VCaP (cell line): ENCODE measurements at regions not wholly inside any gene's neighbourhood (a gene's known extent, or its start where the extent isn't known, plus 50 kb on each side); places are given as distances from the start of the nearest gene placed in this dataset.

ENCODE experiments used
- H3K27ac ChIP-seq: fragments of 450-650 bp; 2 replicates; pipeline ENCODE4 v1.5.1; 2017
- TF ChIP-seq, protein P1 (sequence below): fragments of 450-650 bp; conservative IDR thresholded peaks from 2 replicates; pipeline ENCODE4 v1.5.1; 2017; ENCODE audit warnings: mild to moderate bottlenecking, moderate library complexity

DNA sequence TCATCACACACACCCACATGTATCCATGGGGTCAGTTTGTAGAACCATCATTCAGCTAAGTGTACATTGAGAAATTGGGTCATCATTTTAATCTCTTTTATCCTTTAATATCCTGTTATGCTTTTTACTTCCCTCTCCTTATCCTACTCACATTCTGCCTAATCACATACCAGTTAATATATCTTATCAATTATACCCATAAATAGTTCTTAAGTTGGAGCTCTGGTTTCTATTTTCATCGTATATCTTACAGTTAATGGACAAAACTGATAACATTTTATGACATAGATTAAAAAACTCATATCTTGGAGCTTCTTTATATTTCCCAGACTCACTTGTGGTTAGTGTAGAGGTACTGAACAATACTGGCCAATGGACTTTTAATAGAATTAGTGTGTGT lies 729.5 kb upstream of the LCORL start:
- no peak overlapping the region for H3K27ac ChIP-seq
- TF ChIP-seq, protein P1, sequence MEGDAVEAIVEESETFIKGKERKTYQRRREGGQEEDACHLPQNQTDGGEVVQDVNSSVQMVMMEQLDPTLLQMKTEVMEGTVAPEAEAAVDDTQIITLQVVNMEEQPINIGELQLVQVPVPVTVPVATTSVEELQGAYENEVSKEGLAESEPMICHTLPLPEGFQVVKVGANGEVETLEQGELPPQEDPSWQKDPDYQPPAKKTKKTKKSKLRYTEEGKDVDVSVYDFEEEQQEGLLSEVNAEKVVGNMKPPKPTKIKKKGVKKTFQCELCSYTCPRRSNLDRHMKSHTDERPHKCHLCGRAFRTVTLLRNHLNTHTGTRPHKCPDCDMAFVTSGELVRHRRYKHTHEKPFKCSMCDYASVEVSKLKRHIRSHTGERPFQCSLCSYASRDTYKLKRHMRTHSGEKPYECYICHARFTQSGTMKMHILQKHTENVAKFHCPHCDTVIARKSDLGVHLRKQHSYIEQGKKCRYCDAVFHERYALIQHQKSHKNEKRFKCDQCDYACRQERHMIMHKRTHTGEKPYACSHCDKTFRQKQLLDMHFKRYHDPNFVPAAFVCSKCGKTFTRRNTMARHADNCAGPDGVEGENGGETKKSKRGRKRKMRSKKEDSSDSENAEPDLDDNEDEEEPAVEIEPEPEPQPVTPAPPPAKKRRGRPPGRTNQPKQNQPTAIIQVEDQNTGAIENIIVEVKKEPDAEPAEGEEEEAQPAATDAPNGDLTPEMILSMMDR, result no peak

DNA sequence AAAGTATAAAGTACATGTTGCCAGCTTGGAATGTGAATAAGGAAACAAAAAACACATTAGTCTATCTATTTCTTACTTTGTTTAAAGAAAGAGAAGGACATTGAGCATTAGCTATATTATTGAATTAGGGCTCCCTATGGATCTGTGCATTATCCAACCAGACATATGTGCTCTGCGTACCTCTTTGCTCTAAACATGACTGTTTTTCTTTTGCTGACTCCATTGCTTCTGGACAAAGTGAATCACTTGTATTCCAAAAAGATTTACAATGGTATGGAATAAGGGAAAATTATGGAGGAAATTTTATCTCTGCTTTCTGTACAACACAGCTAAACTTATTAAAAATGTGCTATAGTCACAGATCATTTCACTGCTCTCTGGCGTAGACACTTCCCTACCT lies 727.8 kb upstream of the LCORL start:
- no peak overlapping the region for H3K27ac ChIP-seq
- TF ChIP-seq, protein P1, result no peak

DNA sequence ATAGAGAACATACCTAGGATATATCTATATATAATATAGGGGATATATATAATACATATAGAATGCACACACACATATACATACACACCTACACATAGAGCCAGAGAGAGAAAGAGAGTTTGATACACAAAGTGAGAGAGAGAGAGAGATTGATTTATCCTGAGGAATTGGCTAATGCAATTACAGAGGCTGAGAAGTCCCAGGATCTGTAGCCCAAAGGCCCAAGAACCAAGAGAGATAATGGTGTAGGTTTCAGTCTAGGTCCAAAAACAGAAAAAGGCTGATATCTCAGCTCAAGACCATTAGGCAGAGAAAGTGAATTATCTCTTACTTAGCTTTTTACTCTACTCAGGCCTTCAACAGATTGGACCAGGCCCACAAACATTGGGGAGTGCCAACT lies 715.0 kb upstream of the LCORL start:
- H3K27ac ChIP-seq, result no peak overlapping the region
- TF ChIP-seq, protein P1, result no peak

DNA sequence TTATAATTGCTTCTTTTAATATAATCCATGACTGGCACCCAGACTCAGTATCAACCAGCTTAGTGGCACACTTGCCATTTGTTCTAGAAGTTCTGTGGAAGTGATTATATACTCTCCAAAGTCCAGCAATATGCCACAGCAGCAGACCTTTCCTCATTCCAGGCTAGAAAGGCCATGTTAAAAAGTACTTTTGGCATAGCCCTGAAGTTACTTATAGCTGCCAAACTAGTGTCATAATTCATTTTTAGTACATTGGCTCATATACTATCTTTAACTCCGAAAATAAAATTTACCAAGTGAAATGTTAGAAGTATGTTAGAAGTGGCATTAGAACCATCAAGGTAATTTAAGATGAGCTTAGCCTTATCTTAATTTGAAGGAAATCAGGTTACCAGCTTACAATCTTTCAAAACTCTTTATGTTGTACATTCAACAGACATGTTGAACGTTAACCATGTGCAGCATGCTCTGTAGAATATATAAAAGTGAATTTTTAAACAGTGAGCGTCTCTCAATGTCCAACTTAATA lies 714.2 kb upstream of the LCORL start:
- H3K27ac ChIP-seq, result no peak overlapping the region
- TF ChIP-seq, protein P1, result no peak

DNA sequence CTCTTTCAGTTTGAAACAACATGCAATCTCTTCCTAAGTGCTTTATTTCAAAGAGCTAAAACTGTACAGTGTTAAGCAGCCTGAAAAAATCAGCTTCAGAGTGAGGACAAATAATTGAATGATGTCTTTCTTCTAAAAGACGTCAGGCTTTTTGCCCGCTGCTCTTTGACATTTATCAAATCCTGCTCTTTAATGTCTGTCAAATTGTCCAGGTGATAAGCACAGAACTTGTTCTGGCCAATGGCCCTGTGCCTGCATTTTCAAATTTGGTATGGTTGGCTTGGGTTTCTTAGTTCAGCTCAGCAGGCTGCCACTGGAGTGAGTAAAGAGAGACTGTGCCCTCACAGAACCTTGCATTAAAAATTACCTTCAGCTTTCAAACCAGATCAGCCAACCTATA lies 712.9 kb upstream of the LCORL start:
- TF ChIP-seq, protein P1, result no peak
- H3K27ac ChIP-seq, result no peak overlapping the region

DNA sequence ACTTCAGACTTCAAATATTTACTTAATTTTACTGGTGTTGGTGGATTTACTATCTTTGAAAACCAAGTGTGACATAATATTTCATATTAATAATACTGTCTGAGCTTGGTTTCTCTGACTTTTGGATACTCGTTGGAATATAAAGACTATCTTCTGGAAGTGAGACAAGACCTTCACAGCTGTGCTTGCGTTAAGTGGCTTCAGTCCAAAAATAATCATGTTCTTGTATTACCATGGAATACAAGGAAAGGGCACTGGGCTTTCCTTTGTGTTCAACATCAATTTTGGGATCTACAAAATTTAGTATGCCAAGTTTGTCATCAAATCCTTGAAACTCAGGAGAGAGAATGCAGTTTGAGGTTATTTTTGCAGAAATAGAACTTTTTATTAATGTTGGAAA lies 712.4 kb upstream of the LCORL start:
- H3K27ac ChIP-seq, result no peak overlapping the region

DNA sequence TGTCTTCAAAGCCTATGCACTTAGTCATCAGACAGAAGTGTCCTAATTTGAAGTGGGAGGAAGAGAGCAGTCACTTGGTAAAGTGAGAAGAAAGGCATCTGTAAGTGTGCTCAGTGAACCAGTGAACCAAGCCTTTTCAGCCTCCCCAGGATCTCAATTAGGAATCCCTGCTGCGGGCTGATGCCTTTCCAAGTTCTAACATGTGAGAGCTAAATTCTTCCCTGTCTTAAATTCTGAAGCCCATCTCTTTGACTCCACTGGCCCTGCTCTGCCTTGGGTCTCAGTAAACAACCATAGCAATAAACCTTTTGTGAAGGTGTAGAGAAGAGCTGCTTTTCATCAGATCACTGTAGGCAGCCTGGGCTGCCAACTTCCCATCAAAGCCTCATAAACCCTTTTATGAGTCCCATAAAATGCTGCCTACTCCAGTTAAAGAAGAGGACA lies 701.2 kb upstream of the LCORL start:
- TF ChIP-seq, protein P1, result no peak

More for the DNA sequence above, 712.4 kb upstream of the LCORL start:
- TF ChIP-seq, protein P1, result no peak

More for the DNA sequence above, 701.2 kb upstream of the LCORL start:
- no peak overlapping the region for H3K27ac ChIP-seq
